Liver (tissue), 7 donors: ENCODE measurements at regions not wholly inside any gene's neighbourhood (a gene's known extent, or its start where the extent isn't known, plus 50 kb on each side); places are given as distances from the start of the nearest gene placed in this dataset.

Source experiments
- DNase-seq: peaks from one replicate; pipeline ENCODE4 v3.0.0-alpha.2; 2017; ENCODE audit warnings: low spot score
- H3K27ac ChIP-seq, 2 donors: one replicate each; pipeline ENCODE4 v1.7.0; 2013; ENCODE audit warnings: inconsistent platforms in 2 of 2, low read length in 2 of 2, control low read depth in 1 of 2, low read depth in 1 of 2, mild to moderate bottlenecking in 1 of 2
- H3K27me3 ChIP-seq, 4 donors: one replicate each; pipeline versions ENCODE4 v1.6.1 to v1.7.0; 2013; ENCODE audit warnings: low read length in 3 of 4, inconsistent platforms in 1 of 4, mild to moderate bottlenecking in 1 of 4, moderate library complexity in 1 of 4; ENCODE audit not compliant: control insufficient read depth in 4 of 4, insufficient read depth in 4 of 4
- H3K36me3 ChIP-seq, 4 donors: one replicate each; pipeline versions ENCODE4 v1.6.1 to v1.7.0; 2013; ENCODE audit warnings: low read length in 3 of 4, mild to moderate bottlenecking in 3 of 4, low read depth in 1 of 4, moderate library complexity in 1 of 4; ENCODE audit not compliant: control insufficient read depth in 4 of 4, insufficient read depth in 3 of 4
- H3K4me1 ChIP-seq, 4 donors: one replicate each; pipeline versions ENCODE4 v1.6.1 to v1.7.0; 2013; ENCODE audit warnings: low read length in 3 of 4, mild to moderate bottlenecking in 3 of 4, moderate library complexity in 1 of 4; ENCODE audit not compliant: control insufficient read depth in 4 of 4, insufficient read depth in 4 of 4
- H3K4me3 ChIP-seq, 3 donors: one replicate each; pipeline versions ENCODE4 v1.6.1 to v1.7.0; 2013; ENCODE audit warnings: low read length in 3 of 3, control low read depth in 1 of 3, low read depth in 1 of 3, mild to moderate bottlenecking in 1 of 3
- H3K9ac ChIP-seq, 2 donors: one replicate each; pipeline ENCODE4 v1.7.0; 2013; ENCODE audit warnings: low read length in 2 of 2, mild to moderate bottlenecking in 2 of 2, moderate library complexity in 2 of 2, control low read depth in 1 of 2, low read depth in 1 of 2
- H3K9me3 ChIP-seq, 4 donors: one replicate each; pipeline versions ENCODE4 v1.6.1 to v1.7.0; 2013; ENCODE audit warnings: low read length in 3 of 4; ENCODE audit not compliant: control insufficient read depth in 4 of 4
- EGR1 ChIP-seq, 2 donors: IDR thresholded peaks; 2 replicates each; pipeline ENCODE4 v1.6.1; 2016 to 2018; ENCODE audit warnings: antibody characterized with exemption in 2 of 2, low read depth in 2 of 2
- FOXA1 ChIP-seq: IDR thresholded peaks from 2 replicates; pipeline ENCODE4 v1.6.1; 2016; ENCODE audit warnings: antibody characterized with exemption
- FOXA2 ChIP-seq: IDR thresholded peaks from 2 replicates; pipeline ENCODE4 v1.6.1; 2016; ENCODE audit warnings: antibody characterized with exemption
- GABPA ChIP-seq, 2 donors: IDR thresholded peaks in 1 of 2; conservative IDR thresholded peaks in 1 of 2; 2 replicates each; pipeline ENCODE4 v1.6.1; 2016; ENCODE audit warnings: antibody characterized with exemption in 2 of 2, mild to moderate bottlenecking in 1 of 2, moderate library complexity in 1 of 2
- HNF4A ChIP-seq, 2 donors: conservative IDR thresholded peaks; 2 replicates each; pipeline ENCODE4 v1.6.1; 2016; ENCODE audit warnings: antibody characterized with exemption in 2 of 2, mild to moderate bottlenecking in 2 of 2
- HNF4G ChIP-seq: IDR thresholded peaks from 2 replicates; pipeline ENCODE4 v1.6.1; 2016; ENCODE audit warnings: antibody characterized with exemption
- JUND ChIP-seq, 2 donors: IDR thresholded peaks; 2 replicates each; pipeline ENCODE4 v1.6.1; 2016; ENCODE audit warnings: antibody characterized with exemption in 2 of 2
- NR2F2 ChIP-seq: IDR thresholded peaks from 2 replicates; pipeline ENCODE4 v1.6.1; 2016; ENCODE audit warnings: antibody characterized with exemption
- RAD21 ChIP-seq, 2 donors: IDR thresholded peaks; 2 replicates each; pipeline ENCODE4 v1.6.1; 2016; ENCODE audit warnings: antibody characterized with exemption in 2 of 2, mild to moderate bottlenecking in 2 of 2
- REST ChIP-seq: IDR thresholded peaks from 2 replicates; pipeline ENCODE4 v1.6.1; 2016; ENCODE audit warnings: antibody characterized with exemption, mild to moderate bottlenecking
- RXRA ChIP-seq, 2 donors: IDR thresholded peaks; 2 replicates each; pipeline ENCODE4 v1.6.1; 2017 to 2018; ENCODE audit warnings: antibody characterized with exemption in 2 of 2, mild to moderate bottlenecking in 1 of 2
- SP1 ChIP-seq: IDR thresholded peaks from 2 replicates; pipeline ENCODE4 v1.6.1; 2018; ENCODE audit warnings: antibody characterized with exemption, mild to moderate bottlenecking
- TAF1 ChIP-seq: conservative IDR thresholded peaks from 2 replicates; pipeline ENCODE4 v1.6.1; 2016; ENCODE audit warnings: antibody characterized with exemption, mild to moderate bottlenecking
- YY1 ChIP-seq: IDR thresholded peaks from 2 replicates; pipeline ENCODE4 v1.6.1; 2016; ENCODE audit warnings: antibody characterized with exemption, mild to moderate bottlenecking
- ZBTB33 ChIP-seq: IDR thresholded peaks from 2 replicates; pipeline ENCODE4 v1.6.1; 2016; ENCODE audit warnings: antibody characterized with exemption
- TF ChIP-seq, protein P1 (sequence below): fragments of 150-350 bp; IDR thresholded peaks from 2 replicates; pipeline ENCODE4 v1.5.1; 2017; ENCODE audit warnings: improper control_type of control experiment, low read depth, low read length; ENCODE audit not compliant: missing input control
- TF ChIP-seq, protein P2 (sequence below): IDR thresholded peaks from 2 replicates; pipeline ENCODE4 v1.6.1; 2016; ENCODE audit warnings: antibody characterized with exemption
- TF ChIP-seq, protein P3 (sequence below): IDR thresholded peaks from 2 replicates; pipeline ENCODE4 v1.6.1; 2016; ENCODE audit warnings: antibody characterized with exemption
- donor health status: healthy.
- donor health status: healthy.
- donor health status: healthy.
- donor health status: healthy.

DNA sequence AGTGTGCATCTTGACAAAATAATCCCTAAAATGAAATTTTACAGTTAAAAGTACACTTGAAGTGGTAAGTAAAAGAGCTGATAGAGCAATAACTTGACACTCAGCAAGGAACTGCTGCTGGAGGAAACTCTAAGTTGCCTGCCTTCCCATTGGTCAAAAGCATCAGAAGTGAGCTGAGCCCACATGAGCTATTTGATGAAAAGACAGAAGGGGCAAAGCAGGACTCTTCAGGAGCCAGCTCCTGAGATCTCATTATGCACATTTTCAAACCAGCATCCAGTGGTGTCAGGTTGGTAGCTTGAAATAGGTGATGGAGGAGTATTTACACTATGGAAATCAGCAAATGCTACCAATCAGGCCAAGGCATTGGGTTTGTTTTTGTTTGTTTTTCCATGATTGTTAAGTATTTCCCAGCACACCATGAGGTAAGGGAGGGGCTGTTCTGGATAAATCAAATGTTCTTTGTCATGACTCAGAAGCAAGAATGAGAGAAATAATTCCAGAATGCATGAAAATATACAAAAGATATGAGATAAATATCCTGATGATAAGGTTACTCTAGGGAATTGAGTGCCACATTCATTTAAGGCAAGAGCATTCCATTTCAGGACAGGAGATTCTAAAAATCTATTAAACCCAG lies 316.6 kb downstream of the SNX13 start (continued):
- no peak for TF ChIP-seq REST
- TF ChIP-seq HNF4A (conservative IDR thresholded peaks at IDR 0.05) = no peak
- TF ChIP-seq, protein P1, sequence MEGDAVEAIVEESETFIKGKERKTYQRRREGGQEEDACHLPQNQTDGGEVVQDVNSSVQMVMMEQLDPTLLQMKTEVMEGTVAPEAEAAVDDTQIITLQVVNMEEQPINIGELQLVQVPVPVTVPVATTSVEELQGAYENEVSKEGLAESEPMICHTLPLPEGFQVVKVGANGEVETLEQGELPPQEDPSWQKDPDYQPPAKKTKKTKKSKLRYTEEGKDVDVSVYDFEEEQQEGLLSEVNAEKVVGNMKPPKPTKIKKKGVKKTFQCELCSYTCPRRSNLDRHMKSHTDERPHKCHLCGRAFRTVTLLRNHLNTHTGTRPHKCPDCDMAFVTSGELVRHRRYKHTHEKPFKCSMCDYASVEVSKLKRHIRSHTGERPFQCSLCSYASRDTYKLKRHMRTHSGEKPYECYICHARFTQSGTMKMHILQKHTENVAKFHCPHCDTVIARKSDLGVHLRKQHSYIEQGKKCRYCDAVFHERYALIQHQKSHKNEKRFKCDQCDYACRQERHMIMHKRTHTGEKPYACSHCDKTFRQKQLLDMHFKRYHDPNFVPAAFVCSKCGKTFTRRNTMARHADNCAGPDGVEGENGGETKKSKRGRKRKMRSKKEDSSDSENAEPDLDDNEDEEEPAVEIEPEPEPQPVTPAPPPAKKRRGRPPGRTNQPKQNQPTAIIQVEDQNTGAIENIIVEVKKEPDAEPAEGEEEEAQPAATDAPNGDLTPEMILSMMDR = no peak
- no peak for TF ChIP-seq HNF4G

GRCh38 chr7:17624379-17624778 lies 315.9 kb downstream of the SNX13 start:
- Histone ChIP-seq H3K4me1 (peaks cover 0 to 5% (median 0%) of the 10 kb centered on the region in 4 donors), H3K27me3 (no peaks in the 10 kb centered on the region), H3K9ac (no peak overlapping the region), H3K9me3 (no peaks in the 10 kb centered on the region), H3K27ac (no peak overlapping the region), H3K4me3 (no peak overlapping the region), H3K36me3 (no peaks in the 10 kb centered on the region)
- TF ChIP-seq NR2F2 (no peak), HNF4A (conservative IDR thresholded peaks at IDR 0.05) (no peak), HNF4G (no peak), GABPA (IDR thresholded peaks at IDR 0.05 in 1 of 2, conservative IDR thresholded peaks at IDR 0.05 in 1 of 2) (no peak), ZBTB33 (no peak), YY1 (no peak), FOXA1 (no peak), REST (no peak), FOXA2 (no peak), JUND (IDR thresholded peaks at IDR 0.05) (no peak), TAF1 (no peak), SP1 (no peak), RXRA (IDR thresholded peaks at IDR 0.05) (no peak), EGR1 (IDR thresholded peaks at IDR 0.05; ENCODE audit: low read depth in 2 of 2) (no peak), RAD21 (IDR thresholded peaks at IDR 0.05) (no peak)
- TF ChIP-seq, protein P2, sequence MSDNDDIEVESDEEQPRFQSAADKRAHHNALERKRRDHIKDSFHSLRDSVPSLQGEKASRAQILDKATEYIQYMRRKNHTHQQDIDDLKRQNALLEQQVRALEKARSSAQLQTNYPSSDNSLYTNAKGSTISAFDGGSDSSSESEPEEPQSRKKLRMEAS = no peak
- TF ChIP-seq, protein P1 = no peak
- TF ChIP-seq, protein P3, sequence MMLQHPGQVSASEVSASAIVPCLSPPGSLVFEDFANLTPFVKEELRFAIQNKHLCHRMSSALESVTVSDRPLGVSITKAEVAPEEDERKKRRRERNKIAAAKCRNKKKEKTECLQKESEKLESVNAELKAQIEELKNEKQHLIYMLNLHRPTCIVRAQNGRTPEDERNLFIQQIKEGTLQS = no peak
- no peak for DNase-seq
